Mammary epithelial cell (primary cell): ENCODE measurements at regions not wholly inside any gene's neighbourhood (a gene's known extent, or its start where the extent isn't known, plus 50 kb on each side); places are given as distances from the start of the nearest gene placed in this dataset.

Source experiments
- EZH2 ChIP-seq: IDR thresholded peaks from 2 replicates; pipeline ENCODE4 v1.6.1; 2012; ENCODE audit warnings: low read length, inconsistent platforms, borderline replicate concordance
- TF ChIP-seq, protein P1 (sequence below), 2 donors: IDR thresholded peaks in 1 of 2; conservative IDR thresholded peaks in 1 of 2; 2 replicates each; pipeline ENCODE4 v1.5.1; 2011 to 2012; ENCODE audit warnings: inconsistent platforms in 2 of 2, low read length in 2 of 2, mild to moderate bottlenecking in 2 of 2, control low read depth in 1 of 2, low read depth in 1 of 2; ENCODE audit not compliant: insufficient read depth in 1 of 2; ENCODE audit errors: extremely low read depth in 1 of 2

DNA sequence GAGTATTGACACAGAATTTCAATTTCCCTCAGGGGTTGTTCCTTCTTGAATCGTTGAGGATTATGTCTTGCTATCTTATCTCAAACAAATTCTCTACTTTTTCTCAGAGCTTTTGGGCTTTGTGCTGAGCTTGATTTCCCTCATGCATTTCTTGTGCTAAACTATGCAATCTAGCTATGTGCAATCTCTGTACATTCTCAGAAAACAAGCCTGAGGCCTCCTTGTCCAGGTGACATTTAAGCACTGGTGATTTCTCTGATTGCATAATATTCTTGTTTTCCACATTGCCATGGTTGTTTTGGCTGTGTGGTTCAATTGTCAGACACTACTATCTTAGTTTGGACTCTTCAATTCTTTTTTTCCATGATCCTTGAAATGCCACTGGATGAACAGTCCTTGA lies 81.2 kb upstream of the MAN1A1 start:
- TF ChIP-seq, protein P1, sequence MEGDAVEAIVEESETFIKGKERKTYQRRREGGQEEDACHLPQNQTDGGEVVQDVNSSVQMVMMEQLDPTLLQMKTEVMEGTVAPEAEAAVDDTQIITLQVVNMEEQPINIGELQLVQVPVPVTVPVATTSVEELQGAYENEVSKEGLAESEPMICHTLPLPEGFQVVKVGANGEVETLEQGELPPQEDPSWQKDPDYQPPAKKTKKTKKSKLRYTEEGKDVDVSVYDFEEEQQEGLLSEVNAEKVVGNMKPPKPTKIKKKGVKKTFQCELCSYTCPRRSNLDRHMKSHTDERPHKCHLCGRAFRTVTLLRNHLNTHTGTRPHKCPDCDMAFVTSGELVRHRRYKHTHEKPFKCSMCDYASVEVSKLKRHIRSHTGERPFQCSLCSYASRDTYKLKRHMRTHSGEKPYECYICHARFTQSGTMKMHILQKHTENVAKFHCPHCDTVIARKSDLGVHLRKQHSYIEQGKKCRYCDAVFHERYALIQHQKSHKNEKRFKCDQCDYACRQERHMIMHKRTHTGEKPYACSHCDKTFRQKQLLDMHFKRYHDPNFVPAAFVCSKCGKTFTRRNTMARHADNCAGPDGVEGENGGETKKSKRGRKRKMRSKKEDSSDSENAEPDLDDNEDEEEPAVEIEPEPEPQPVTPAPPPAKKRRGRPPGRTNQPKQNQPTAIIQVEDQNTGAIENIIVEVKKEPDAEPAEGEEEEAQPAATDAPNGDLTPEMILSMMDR (conservative IDR thresholded peaks at IDR 0.05 in 1 of 2, IDR thresholded peaks at IDR 0.05 in 1 of 2; ENCODE audit: extremely low read depth in 1 of 2, insufficient read depth in 1 of 2, low read depth in 1 of 2, low read length in 2 of 2): no peak
- TF ChIP-seq EZH2: no peak
